Motor neuron (in vitro differentiated cells): ENCODE measurements at regions not wholly inside any gene's neighbourhood (a gene's known extent, or its start where the extent isn't known, plus 50 kb on each side); places are given as distances from the start of the nearest gene placed in this dataset.
A peak's percentile ranks its signal among the peaks of the same experiment; 100 is the strongest.

Source experiments
- ATAC-seq, 8 experiments: fragments of 200-7000 bp; cut with Tn5 transposase; replicated peaks in 6 of 8; 2 replicates each; pipeline ENCODE4 v1.8.0; 2021; ENCODE audit warnings: mild to moderate bottlenecking in 8 of 8, moderate library complexity in 8 of 8
- H3K27ac ChIP-seq, 2 donors: fragments of 250-450 bp; sonication (Bioruptor Pico); 2 replicates each; pipeline ENCODE4 v1.9.0; 2021; ENCODE audit warnings: antibody characterized with exemption in 2 of 2, mild to moderate bottlenecking in 2 of 2, moderate library complexity in 1 of 2
- H3K4me1 ChIP-seq, 2 donors: fragments of 250-450 bp; sonication (Bioruptor Pico); replicated peaks in 1 of 2; 2 replicates each; pipeline ENCODE4 v1.6.1; 2021; ENCODE audit warnings: antibody characterized with exemption in 2 of 2, mild to moderate bottlenecking in 2 of 2, moderate library complexity in 1 of 2
- H3K4me3 ChIP-seq, 5 donors: fragments of 250-450 bp; sonication (Bioruptor Pico); 2 replicates each; pipeline ENCODE4 v1.9.0; 2021; ENCODE audit warnings: antibody characterized with exemption in 5 of 5, mild to moderate bottlenecking in 5 of 5, moderate library complexity in 4 of 5
- WGBS, 10 experiments: fragments of 450-650 bp; shearing (Covaris generic); methylation state at CpG; one replicate each; pipeline ENCODE4 v1.0.0; 2022; 5-methylcytosine and 5-hydroxymethylcytosine counted together
- in situ Hi-C, 9 experiments: fragments of 400-800 bp; cut with MboI; loops; one replicate each; pipeline ENCODE4 v1.15.0; 2021; ENCODE audit warnings: low sequenced_read_pairs in 9 of 9, low pct_unique_long_range_greater_than_20kb in 2 of 9; ENCODE audit not compliant: unreplicated experiment in 9 of 9

GRCh38 chrX:45696736-45697135, 496.1 kb upstream of the DIPK2B start:
- no peaks in the 10 kb centered on the region for H3K4me1 ChIP-seq
- ATAC-seq, result no peak
- H3K27ac ChIP-seq, result no peak overlapping the region
- H3K4me3 ChIP-seq, result no peak overlapping the region
- in situ Hi-C loops, result no loop called here
- 0 to 100% (median 86%) methylated on average over 1 of the region's 2 CpGs; no CpG with 5 or more reads in 7 of the 10 experiments for WGBS, 10 experiments

GRCh38 chrX:45689971-45690370, 489.3 kb upstream of the DIPK2B start:
- no peak for ATAC-seq
- Histone ChIP-seq H3K4me1 (no peaks in the 10 kb centered on the region), H3K27ac (no peak overlapping the region), H3K4me3 (no peak overlapping the region)
- in situ Hi-C loops, result no loop called here
- WGBS, 10 experiments, result 33 to 83% (median 80%) methylated on average over 1 of the region's 1 CpG; no CpG with 5 or more reads in 7 of the 10 experiments

GRCh38 chrX:45683914-45684313, 483.2 kb upstream of the DIPK2B start:
- Histone ChIP-seq H3K4me1 (no peaks in the 10 kb centered on the region), H3K27ac (no peak overlapping the region), H3K4me3 (no peak overlapping the region)
- WGBS, 10 experiments, result 0 to 67% (median 50%) methylated on average over 1 of the region's 1 CpG; no CpG with 5 or more reads in 7 of the 10 experiments
- in situ Hi-C loops, result no loop called here
- ATAC-seq, result no peak

- Histone ChIP-seq H3K27ac (no peak overlapping the region), H3K4me1 (no peaks in the 10 kb centered on the region), H3K4me3 (no peak overlapping the region)
- no peak for ATAC-seq
- in situ Hi-C loops, result no loop called here
- WGBS, 10 experiments, result 83% methylated on average over 1 of the region's 1 CpG; no CpG with 5 or more reads in 9 of the 10 experiments
Observed at GRCh38 chrX:45681891-45682290, 481.2 kb upstream of the DIPK2B start.

- in situ Hi-C loops, result no loop called here
- no peak for ATAC-seq
- 0 to 80% (median 49%) methylated on average over 1 to 5 of the region's 5 CpGs; no CpG with 5 or more reads in 6 of the 10 experiments for WGBS, 10 experiments
Observed at GRCh38 chrX:45669715-45670340, 469.2 kb upstream of the DIPK2B start.

GRCh38 chrX:45668686-45669443, 468.2 kb upstream of the DIPK2B start:
- WGBS, 10 experiments, result 0 to 100% (median 44%) methylated on average over 1 to 4 of the region's 6 CpGs; no CpG with 5 or more reads in 1 of the 10 experiments
- H3K4me3 ChIP-seq, result no peak overlapping the region
- H3K4me1 ChIP-seq, result no peaks in the 10 kb centered on the region
- in situ Hi-C loops, result no loop called here
- no peak overlapping the region for H3K27ac ChIP-seq
- ATAC-seq, result peak in 2 of 8 experiments; percentile 72 to 73

More at GRCh38 chrX:45669715-45670340, 469.2 kb upstream of the DIPK2B start:
- H3K4me3 ChIP-seq, result no peak overlapping the region
- no peak overlapping the region for H3K27ac ChIP-seq
- no peaks in the 10 kb centered on the region for H3K4me1 ChIP-seq

- Histone ChIP-seq H3K4me1 (no peaks in the 10 kb centered on the region), H3K27ac (no peak overlapping the region), H3K4me3 (no peak overlapping the region)
- in situ Hi-C loops, result no loop called here
- 100% methylated on average over 1 of the region's 1 CpG; no CpG with 5 or more reads in 9 of the 10 experiments for WGBS, 10 experiments
- ATAC-seq, result no peak
Observed at GRCh38 chrX:45667666-45668065, 467.0 kb upstream of the DIPK2B start.

- H3K4me3 ChIP-seq, result no peak overlapping the region
- H3K4me1 ChIP-seq, result no peaks in the 10 kb centered on the region
- in situ Hi-C loops, result no loop called here
- H3K27ac ChIP-seq, result no peak overlapping the region
- ATAC-seq, result no peak
- WGBS, 10 experiments, result 20 to 100% methylated on average over 1 to 2 of the region's 19 CpGs; no CpG with 5 or more reads in 8 of the 10 experiments
Observed at GRCh38 chrX:45664727-45665290, 464.1 kb upstream of the DIPK2B start.

GRCh38 chrX:45660477-45660876, 459.8 kb upstream of the DIPK2B start:
- no peaks in the 10 kb centered on the region for H3K4me1 ChIP-seq
- WGBS, 10 experiments, result 17 to 50% (median 21%) methylated on average over 1 to 2 of the region's 2 CpGs; no CpG with 5 or more reads in 7 of the 10 experiments
- H3K27ac ChIP-seq, result no peak overlapping the region
- ATAC-seq, result no peak
- no peak overlapping the region for H3K4me3 ChIP-seq
- in situ Hi-C loops, result no loop called here

GRCh38 chrX:45633419-45633818, 432.7 kb upstream of the DIPK2B start:
- no CpG with 5 or more reads among the region's 4 CpGs for WGBS, 10 experiments
- no peak for ATAC-seq
- Histone ChIP-seq H3K4me3 (no peak overlapping the region), H3K27ac (no peak overlapping the region), H3K4me1 (no peaks in the 10 kb centered on the region)
- in situ Hi-C loops, result no loop called here

- Histone ChIP-seq H3K4me3 (no peak overlapping the region), H3K4me1 (no peaks in the 10 kb centered on the region), H3K27ac (no peak overlapping the region)
- in situ Hi-C loops, result no loop called here
- ATAC-seq, result no peak
- 66 to 100% (median 100%) methylated on average over 1 to 7 of the region's 17 CpGs; no CpG with 5 or more reads in 7 of the 10 experiments for WGBS, 10 experiments
Observed at GRCh38 chrX:45632506-45632905, 431.8 kb upstream of the DIPK2B start.

- in situ Hi-C loops, result no loop called here
- no peak for ATAC-seq
- Histone ChIP-seq H3K27ac (no peak overlapping the region), H3K4me3 (no peak overlapping the region), H3K4me1 (no peaks in the 10 kb centered on the region)
- 38 to 100% methylated on average over 1 of the region's 1 CpG; no CpG with 5 or more reads in 8 of the 10 experiments for WGBS, 10 experiments
Observed at GRCh38 chrX:45630078-45630477, 429.4 kb upstream of the DIPK2B start.

- H3K4me1 ChIP-seq, result no peaks in the 10 kb centered on the region
- ATAC-seq, result no peak
- H3K4me3 ChIP-seq, result no peak overlapping the region
- WGBS, 10 experiments, result 50% methylated on average over 1 of the region's 1 CpG; no CpG with 5 or more reads in 9 of the 10 experiments
- in situ Hi-C loops, result no loop called here
- no peak overlapping the region for H3K27ac ChIP-seq
Observed at GRCh38 chrX:45628041-45628440, 427.4 kb upstream of the DIPK2B start.
